GM18873 (cell line): ENCODE measurements at regions not wholly inside any gene's neighbourhood (a gene's known extent, or its start where the extent isn't known, plus 50 kb on each side); places are given as distances from the start of the nearest gene placed in this dataset.

ENCODE experiments used
- ATAC-seq: cut with Tn5 transposase; IDR thresholded peaks from one replicate; pipeline ENCODE4 v1.9.1; 2021; ENCODE audit warnings: mild to moderate bottlenecking, moderate library complexity, moderate number of reproducible peaks; ENCODE audit not compliant: unreplicated experiment, low FRiP score

DNA sequence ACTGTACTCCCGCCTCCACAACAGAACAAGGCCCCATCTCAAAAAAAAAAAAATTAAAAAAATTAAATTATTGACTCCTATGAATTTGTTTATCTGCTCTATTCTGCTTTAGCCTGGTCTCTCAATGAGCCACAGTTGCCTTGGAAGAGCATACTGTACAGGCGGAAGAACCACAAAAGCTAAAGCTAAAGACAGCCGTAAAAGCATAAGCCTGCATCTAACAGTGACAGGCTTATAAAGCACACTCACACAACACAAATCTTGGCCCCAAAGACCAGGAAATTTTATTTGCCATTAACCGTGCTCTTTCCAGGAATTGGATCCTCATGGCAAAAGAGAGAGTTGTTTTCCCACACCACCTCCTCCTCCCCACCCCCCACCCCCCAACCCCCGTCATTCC lies 53.5 kb upstream of the KLF3 start:
- no peak for ATAC-seq

- no peak for ATAC-seq
These were observed 53.0 kb upstream of the KLF3 start for GRCh38 chr4:38610966-38611431.

DNA sequence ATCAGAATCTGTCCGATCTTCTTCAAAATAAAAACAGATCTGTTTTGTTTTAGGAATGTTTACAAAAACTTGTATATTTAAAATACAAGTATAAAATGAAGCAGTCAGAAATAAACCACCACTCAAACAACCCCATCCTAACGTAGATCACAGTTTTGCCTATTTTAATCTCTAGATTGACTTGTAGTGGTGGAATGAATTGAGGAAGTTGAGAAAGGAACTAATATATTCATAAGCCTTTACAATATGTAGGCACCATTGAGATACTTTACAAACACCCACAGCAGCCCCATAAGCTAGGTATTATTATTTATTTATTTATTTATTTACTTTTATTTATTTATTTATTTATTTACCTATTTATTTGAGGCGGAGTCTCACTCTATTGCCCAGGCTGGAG lies 52.3 kb upstream of the KLF3 start:
- no peak for ATAC-seq

GRCh38 chr4:38612646-38613414 lies 51.2 kb upstream of the KLF3 start:
- no peak for ATAC-seq
